GM18502 (cell line): ENCODE measurements at regions not wholly inside any gene's neighbourhood (a gene's known extent, or its start where the extent isn't known, plus 50 kb on each side); places are given as distances from the start of the nearest gene placed in this dataset.
"Not testable (repeated sequence)": the region's sequence is repeated elsewhere in the genome, so short reads cannot be mapped to it uniquely, and the experiment has no call there.

Experiments
- ATAC-seq: cut with Tn5 transposase; IDR thresholded peaks from one replicate; pipeline ENCODE4 v1.9.1; 2021; ENCODE audit warnings: mild to moderate bottlenecking; ENCODE audit not compliant: unreplicated experiment, poor library complexity

- ATAC-seq: peak; percentile 85
These were observed 84.3 kb upstream of the SERTAD2 start for GRCh38 chr2:64738026-64738425.

DNA sequence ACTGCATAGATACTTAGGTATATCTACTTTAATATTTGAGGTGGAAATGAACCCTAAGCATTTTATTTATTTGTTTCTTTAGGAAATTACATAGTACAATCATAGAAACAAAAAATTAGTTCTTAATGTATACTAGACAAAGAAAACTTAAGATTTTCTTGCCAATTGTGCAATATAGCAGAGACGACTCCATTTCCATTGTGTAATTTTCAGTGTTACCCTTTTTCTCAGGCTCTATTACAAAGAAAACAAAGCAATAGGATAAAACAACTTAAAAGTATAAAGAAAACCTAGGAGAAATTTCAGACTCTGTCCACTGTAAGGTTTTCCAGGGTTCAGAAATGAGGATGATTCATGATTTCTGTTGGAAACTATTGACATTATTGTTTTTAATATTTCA lies 89.0 kb upstream of the SERTAD2 start:
- no peak for ATAC-seq

DNA sequence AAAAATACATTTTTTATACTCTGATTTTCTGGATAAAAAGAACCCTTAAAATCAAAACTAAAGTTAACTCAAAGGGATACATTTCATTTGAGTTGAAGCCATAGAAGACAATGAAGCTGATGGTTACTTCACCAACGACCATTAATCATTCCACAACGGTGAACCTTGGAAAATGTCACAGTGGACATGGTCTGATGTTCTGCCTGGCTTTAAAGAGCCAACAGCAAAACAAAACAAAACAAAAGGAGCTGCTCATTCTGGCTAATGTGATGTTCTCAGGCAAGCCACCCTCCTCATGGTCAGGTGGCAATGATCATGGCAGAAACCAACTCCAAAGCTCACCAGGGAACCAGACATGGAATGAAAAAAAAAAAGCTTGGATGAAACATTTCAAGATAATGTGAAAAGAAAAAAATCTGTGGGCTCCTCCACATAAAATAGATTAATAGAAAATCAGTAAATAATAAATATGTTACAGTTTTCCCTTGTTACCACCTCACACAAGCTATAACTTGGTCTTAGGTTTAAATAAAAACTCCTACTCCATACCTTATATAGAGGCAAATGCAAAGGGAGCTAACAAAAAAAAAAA lies 90.1 kb upstream of the SERTAD2 start:
- no peak for ATAC-seq

DNA sequence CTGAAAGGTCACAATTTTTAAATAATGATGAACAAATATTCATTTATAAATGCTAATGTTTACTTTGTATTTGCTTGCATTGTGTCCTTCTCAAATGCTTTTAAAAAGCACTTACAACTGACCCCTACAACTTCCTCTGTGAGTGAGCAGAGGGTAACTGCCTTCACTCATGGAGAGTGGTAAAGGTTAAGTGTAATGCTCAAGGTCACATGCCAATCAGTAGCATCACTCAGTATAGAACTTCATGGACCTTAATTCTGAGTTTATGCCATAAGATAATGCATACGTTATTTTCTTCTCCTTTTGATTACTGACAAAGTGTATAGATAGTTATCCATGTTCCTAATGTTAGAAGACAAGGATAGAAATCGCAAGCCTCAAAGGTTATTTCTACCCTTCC lies 91.8 kb upstream of the SERTAD2 start:
- ATAC-seq: no peak

- ATAC-seq: not testable (repeated sequence)
These were observed 94.0 kb upstream of the SERTAD2 start for GRCh38 chr2:64747690-64748091.

- no peak for ATAC-seq
These were observed 94.4 kb upstream of the SERTAD2 start for GRCh38 chr2:64748147-64748546.

DNA sequence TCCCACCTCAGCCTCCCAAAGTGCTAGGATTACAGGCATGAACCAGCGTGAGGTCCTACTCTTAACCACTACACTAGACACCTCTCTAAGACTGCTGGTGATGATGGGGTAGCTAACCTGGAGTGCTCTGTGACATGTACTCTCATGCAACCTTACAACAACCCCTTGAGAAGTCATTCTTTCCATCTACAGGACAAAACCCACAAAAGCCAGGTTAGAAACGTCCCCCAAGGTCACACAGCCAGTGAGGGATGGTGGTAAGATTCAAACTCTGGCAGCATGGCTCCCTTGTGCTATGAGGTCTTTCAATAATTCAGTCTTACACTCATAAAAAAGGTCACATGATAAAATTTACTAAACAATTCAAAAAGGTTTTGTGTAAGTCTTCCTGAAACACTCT lies 94.8 kb upstream of the SERTAD2 start:
- no peak for ATAC-seq

- ATAC-seq: no peak
These were observed 95.7 kb upstream of the SERTAD2 start for GRCh38 chr2:64749446-64749845.

GRCh38 chr2:64750001-64750816 lies 96.5 kb upstream of the SERTAD2 start:
- ATAC-seq: no peak

GRCh38 chr2:64750817-64751285 lies 97.1 kb upstream of the SERTAD2 start:
- peak; percentile 91 for ATAC-seq

GRCh38 chr2:64751286-64752260 lies 97.9 kb upstream of the SERTAD2 start:
- ATAC-seq: peak; percentile 87

DNA sequence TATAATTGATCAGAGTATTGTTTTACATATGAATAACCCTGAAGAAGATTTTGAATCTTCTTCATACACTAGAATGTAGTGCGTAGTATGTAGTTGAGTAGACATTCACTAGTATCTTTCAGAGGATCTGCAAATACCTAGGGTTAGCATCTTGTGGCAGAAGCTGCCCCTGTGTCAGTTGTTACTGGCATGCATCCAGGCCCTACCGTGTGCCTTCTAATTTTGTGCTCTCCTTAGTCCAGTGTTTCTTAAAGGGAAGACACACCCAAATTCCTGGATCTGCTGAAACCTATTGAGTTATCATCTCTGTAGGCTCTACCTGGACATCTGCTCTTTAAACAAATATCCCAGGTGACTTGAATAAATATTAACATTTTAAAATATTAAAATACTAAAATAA lies 99.7 kb upstream of the SERTAD2 start:
- no peak for ATAC-seq

DNA sequence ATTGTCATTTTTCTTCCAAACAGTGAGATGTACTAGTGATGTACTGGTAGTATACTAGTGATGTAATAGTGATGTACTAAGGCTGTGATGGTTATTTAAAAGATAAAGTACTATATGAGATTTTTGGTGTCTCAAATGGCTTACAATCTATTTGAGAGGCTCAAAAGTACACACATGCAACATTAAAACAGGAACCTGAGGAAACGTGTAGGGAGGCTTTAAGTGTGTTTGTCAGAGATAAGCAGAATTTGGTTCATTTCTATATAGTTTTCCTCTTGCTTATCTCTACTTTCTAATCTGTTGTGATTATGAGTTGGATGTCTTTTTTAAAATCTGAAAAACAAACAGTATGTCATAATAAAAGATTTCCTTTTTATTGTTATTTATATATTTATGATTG lies 100.9 kb upstream of the SERTAD2 start:
- no peak for ATAC-seq

GRCh38 chr2:64757126-64757525 lies 103.4 kb upstream of the SERTAD2 start:
- ATAC-seq: no peak

- no peak for ATAC-seq
These were observed 106.4 kb upstream of the SERTAD2 start for GRCh38 chr2:64760128-64760527.

DNA sequence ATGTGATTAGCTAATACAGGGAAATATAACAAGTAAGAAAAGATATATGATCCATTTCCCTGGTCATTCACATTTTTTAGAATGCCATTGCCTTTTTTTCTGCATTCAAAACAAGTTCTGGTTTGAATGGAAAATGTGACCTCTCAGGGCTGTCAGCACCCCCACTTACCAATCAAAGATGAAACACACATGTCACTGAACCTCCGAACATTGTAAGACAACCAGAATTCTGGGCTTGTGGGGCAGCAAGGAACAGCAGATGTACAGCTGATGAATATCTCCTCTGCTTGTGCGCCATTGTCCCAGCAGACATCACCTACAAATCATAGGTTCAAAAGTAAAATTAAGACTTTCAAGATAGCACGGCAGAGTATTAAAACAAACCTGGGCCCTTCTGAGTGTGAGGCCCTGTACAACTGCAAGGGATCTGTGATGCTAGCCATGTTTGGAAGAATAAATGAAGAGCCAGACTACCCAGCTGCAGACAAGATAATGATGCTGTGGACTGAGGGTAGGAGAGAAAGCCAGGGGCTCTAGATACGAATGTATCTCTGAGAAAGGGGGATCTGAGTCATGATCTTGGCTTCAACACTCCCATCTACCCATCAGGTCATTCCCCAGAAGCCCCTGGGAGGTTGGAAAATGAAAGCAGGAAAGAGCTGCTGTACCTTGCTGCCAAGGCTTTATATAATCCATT lies 108.7 kb upstream of the SERTAD2 start:
- ATAC-seq: no peak

GRCh38 chr2:64763126-64763525 lies 109.4 kb upstream of the SERTAD2 start:
- no peak for ATAC-seq

DNA sequence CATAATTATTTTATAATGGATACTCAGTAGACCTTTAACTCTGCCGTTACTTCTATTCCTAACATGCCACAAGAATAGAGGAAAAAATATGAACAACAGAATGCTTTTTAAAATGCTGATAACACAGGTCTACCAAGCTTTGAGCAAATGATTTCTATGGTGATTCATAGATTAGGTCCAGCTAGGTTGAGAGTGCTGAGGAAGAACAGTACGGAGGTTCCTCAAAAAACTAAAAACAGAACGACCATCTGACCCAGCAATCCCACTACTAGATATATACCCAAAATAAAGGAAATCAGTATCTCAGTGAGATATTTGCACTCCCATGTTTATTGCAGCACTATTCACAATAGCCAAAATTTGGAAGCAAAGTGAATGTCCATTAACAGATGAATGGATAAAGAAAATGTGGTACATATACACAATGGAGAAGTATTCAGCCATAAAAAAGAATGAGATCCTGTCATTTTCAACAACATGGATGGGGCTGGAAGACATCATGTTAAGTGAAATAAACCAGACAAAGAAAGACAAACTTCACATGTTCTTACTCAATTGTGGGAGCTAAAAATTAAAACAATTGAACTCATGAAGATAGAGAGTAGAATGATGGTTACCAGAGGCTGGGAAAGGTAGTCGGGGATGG lies 111.6 kb upstream of the SERTAD2 start:
- ATAC-seq: no peak

- peak; percentile 40 for ATAC-seq
These were observed 113.3 kb upstream of the SERTAD2 start for GRCh38 chr2:64766841-64767669.
